Ishikawa (cell line): ENCODE measurements at regions not wholly inside any gene's neighbourhood (a gene's known extent, or its start where the extent isn't known, plus 50 kb on each side); places are given as distances from the start of the nearest gene placed in this dataset.

Experiments
- CEBPB ChIP-seq: IDR thresholded peaks from 2 replicates; pipeline ENCODE4 v1.6.1; 2012
- CREB1 ChIP-seq: IDR thresholded peaks from 2 replicates; pipeline ENCODE4 v1.6.1; 2012; ENCODE audit warnings: low read depth
- EGR1 ChIP-seq: IDR thresholded peaks from 2 replicates; pipeline ENCODE4 v1.6.1; 2012
- EP300 ChIP-seq: IDR thresholded peaks from 2 replicates; pipeline ENCODE4 v1.6.1; 2012; ENCODE audit warnings: borderline replicate concordance
- FOXM1 ChIP-seq: IDR thresholded peaks from 2 replicates; pipeline ENCODE4 v1.6.1; 2012; ENCODE audit warnings: low read depth, borderline replicate concordance
- MAX ChIP-seq: IDR thresholded peaks from 2 replicates; pipeline ENCODE4 v1.6.1; 2012
- NFIC ChIP-seq: IDR thresholded peaks from 2 replicates; pipeline ENCODE4 v1.6.1; 2012
- RAD21 ChIP-seq: IDR thresholded peaks from 2 replicates; pipeline ENCODE4 v1.6.1; 2012; ENCODE audit warnings: low read depth
- REST ChIP-seq: IDR thresholded peaks from 2 replicates; pipeline ENCODE4 v1.6.1; 2012; ENCODE audit warnings: low read depth, mild to moderate bottlenecking
- TAF1 ChIP-seq: IDR thresholded peaks from 2 replicates; pipeline ENCODE4 v1.6.1; 2012; ENCODE audit warnings: low read depth, mild to moderate bottlenecking
- TCF12 ChIP-seq: IDR thresholded peaks from 2 replicates; pipeline ENCODE4 v1.6.1; 2012; ENCODE audit warnings: low read depth
- TEAD4 ChIP-seq: IDR thresholded peaks from 2 replicates; pipeline ENCODE4 v1.6.1; 2012
- USF1 ChIP-seq: IDR thresholded peaks from 2 replicates; pipeline ENCODE4 v1.6.1; 2012
- YY1 ChIP-seq: IDR thresholded peaks from 2 replicates; pipeline ENCODE4 v1.6.1; 2012; ENCODE audit warnings: low read depth
- ZBTB7A ChIP-seq: IDR thresholded peaks from 2 replicates; pipeline ENCODE4 v1.6.1; 2012; ENCODE audit warnings: low read depth

GRCh38 chr13:58306062-58306461 lies 674.5 kb downstream of the PCDH17 start:
- TF ChIP-seq TEAD4 (no peak), RAD21 (no peak), CREB1 (no peak), EP300 (no peak), CEBPB (no peak), USF1 (no peak), EGR1 (no peak), ZBTB7A (no peak), MAX (no peak), NFIC (no peak), REST (no peak), FOXM1 (no peak), TCF12 (no peak)

- no peak for TF ChIP-seq REST
- no peak for TF ChIP-seq ZBTB7A
Measured at GRCh38 chr13:58313219-58313618, 681.7 kb downstream of the PCDH17 start.

- no peak for TF ChIP-seq REST
- TF ChIP-seq TAF1 = no peak
- no peak for TF ChIP-seq EGR1
- no peak for TF ChIP-seq USF1
- TF ChIP-seq NFIC = no peak
- no peak for TF ChIP-seq FOXM1
- TF ChIP-seq TEAD4 = no peak
- TF ChIP-seq TCF12 = no peak
- no peak for TF ChIP-seq EP300
- no peak for TF ChIP-seq MAX
- TF ChIP-seq ZBTB7A = no peak
- no peak for TF ChIP-seq YY1
- no peak for TF ChIP-seq CEBPB
- TF ChIP-seq RAD21 = no peak
- TF ChIP-seq CREB1 = no peak
Measured at GRCh38 chr13:58318495-58319167, 687.1 kb downstream of the PCDH17 start.

- no peak for TF ChIP-seq TAF1
- TF ChIP-seq TEAD4 = no peak
- no peak for TF ChIP-seq EGR1
- TF ChIP-seq FOXM1 = no peak
- no peak for TF ChIP-seq EP300
- TF ChIP-seq RAD21 = no peak
- no peak for TF ChIP-seq CREB1
- no peak for TF ChIP-seq MAX
- no peak for TF ChIP-seq CEBPB
- TF ChIP-seq TCF12 = no peak
- no peak for TF ChIP-seq USF1
- TF ChIP-seq ZBTB7A = no peak
- no peak for TF ChIP-seq YY1
- no peak for TF ChIP-seq REST
- TF ChIP-seq NFIC = no peak
Measured at GRCh38 chr13:58324161-58324560, 692.6 kb downstream of the PCDH17 start.
